ENCODE measurements at regions not wholly inside any gene's neighbourhood (a gene's known extent, or its start where the extent isn't known, plus 50 kb on each side); places are given as distances from the start of the nearest gene placed in this dataset.

GRCh38 chr3:70800951-70801350 is 488.5 kb upstream of the MDFIC2 start:
- no peaks in the 10 kb centered on the region for H3K79me2 ChIP-seq (ENCODE audit: control insufficient read depth, low read length)
- no peaks in the 10 kb centered on the region for H3K9me2 ChIP-seq (replicated peaks; ENCODE audit: control insufficient read depth, low read length)
- H3K27me3 ChIP-seq (ENCODE audit: control insufficient read depth, low read length): peaks cover 3% of the 10 kb centered on the region; the same call in 1 of the 2 replicates
- no peaks in the 10 kb centered on the region for H3K36me3 ChIP-seq (ENCODE audit: control insufficient read depth, low read length)
- TF ChIP-seq, protein P1, sequence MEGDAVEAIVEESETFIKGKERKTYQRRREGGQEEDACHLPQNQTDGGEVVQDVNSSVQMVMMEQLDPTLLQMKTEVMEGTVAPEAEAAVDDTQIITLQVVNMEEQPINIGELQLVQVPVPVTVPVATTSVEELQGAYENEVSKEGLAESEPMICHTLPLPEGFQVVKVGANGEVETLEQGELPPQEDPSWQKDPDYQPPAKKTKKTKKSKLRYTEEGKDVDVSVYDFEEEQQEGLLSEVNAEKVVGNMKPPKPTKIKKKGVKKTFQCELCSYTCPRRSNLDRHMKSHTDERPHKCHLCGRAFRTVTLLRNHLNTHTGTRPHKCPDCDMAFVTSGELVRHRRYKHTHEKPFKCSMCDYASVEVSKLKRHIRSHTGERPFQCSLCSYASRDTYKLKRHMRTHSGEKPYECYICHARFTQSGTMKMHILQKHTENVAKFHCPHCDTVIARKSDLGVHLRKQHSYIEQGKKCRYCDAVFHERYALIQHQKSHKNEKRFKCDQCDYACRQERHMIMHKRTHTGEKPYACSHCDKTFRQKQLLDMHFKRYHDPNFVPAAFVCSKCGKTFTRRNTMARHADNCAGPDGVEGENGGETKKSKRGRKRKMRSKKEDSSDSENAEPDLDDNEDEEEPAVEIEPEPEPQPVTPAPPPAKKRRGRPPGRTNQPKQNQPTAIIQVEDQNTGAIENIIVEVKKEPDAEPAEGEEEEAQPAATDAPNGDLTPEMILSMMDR (IDR thresholded peaks at IDR 0.05; ENCODE audit: low read depth, low read length, poor library complexity, severe bottlenecking): no peak
- no peak for TF ChIP-seq EZH2phosphoT487 (IDR thresholded peaks at IDR 0.05; ENCODE audit: borderline replicate concordance, low read length)
- no peaks in the 10 kb centered on the region for H3K9me3 ChIP-seq (ENCODE audit: control insufficient read depth, insufficient read depth, low read length)
- H3K4me3 ChIP-seq (ENCODE audit: low read length): no peak overlapping the region
- H3F3A ChIP-seq (ENCODE audit: control insufficient read depth, insufficient read depth): no peaks in the 10 kb centered on the region
- no peaks in the 10 kb centered on the region for H3K4me1 ChIP-seq (ENCODE audit: control insufficient read depth, low read length)
- no peaks in the 10 kb centered on the region for H4K20me1 ChIP-seq (ENCODE audit: control insufficient read depth, insufficient read depth, low read depth, low read length)
- H3K4me2 ChIP-seq (ENCODE audit: low read length): no peak overlapping the region
- no peak overlapping the region for H3K27ac ChIP-seq (ENCODE audit: low read depth, low read length)

DNA sequence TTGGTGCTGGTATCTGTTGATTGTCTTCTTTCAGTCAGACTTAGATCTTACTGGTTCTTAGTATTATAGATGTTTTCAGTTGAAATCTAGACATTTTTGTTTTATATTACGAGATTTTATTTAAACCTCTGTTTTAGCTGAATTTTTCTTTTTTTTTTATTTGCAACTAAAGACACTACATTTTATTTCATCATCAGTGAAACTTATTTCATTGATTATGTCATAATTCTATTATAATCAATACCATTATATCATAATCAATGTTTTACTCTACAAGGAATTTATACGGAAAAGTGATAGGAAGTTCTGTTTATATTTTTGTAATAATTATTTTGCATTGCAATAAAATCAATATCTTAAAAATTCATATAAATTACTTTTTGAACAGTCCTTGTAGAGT is 477.4 kb upstream of the MDFIC2 start:
- Histone ChIP-seq H3K9me3 (ENCODE audit: control insufficient read depth, insufficient read depth, low read length) (no peaks in the 10 kb centered on the region), H3K9me2 (replicated peaks; ENCODE audit: control insufficient read depth, low read length) (no peaks in the 10 kb centered on the region), H3K27me3 (ENCODE audit: control insufficient read depth, low read length) (no peaks in the 10 kb centered on the region), H3K4me2 (ENCODE audit: low read length) (no peak overlapping the region), H3F3A (ENCODE audit: control insufficient read depth, insufficient read depth) (no peaks in the 10 kb centered on the region), H3K79me2 (ENCODE audit: control insufficient read depth, low read length) (no peaks in the 10 kb centered on the region), H4K20me1 (ENCODE audit: control insufficient read depth, insufficient read depth, low read depth, low read length) (no peaks in the 10 kb centered on the region), H3K4me1 (ENCODE audit: control insufficient read depth, low read length) (no peaks in the 10 kb centered on the region), H3K36me3 (ENCODE audit: control insufficient read depth, low read length) (no peaks in the 10 kb centered on the region), H3K4me3 (ENCODE audit: low read length) (no peak overlapping the region), H3K27ac (ENCODE audit: low read depth, low read length) (no peak overlapping the region)
- TF ChIP-seq EZH2phosphoT487 (IDR thresholded peaks at IDR 0.05; ENCODE audit: borderline replicate concordance, low read length): no peak
- TF ChIP-seq, protein P1 (IDR thresholded peaks at IDR 0.05; ENCODE audit: low read depth, low read length, poor library complexity, severe bottlenecking): no peak

DNA sequence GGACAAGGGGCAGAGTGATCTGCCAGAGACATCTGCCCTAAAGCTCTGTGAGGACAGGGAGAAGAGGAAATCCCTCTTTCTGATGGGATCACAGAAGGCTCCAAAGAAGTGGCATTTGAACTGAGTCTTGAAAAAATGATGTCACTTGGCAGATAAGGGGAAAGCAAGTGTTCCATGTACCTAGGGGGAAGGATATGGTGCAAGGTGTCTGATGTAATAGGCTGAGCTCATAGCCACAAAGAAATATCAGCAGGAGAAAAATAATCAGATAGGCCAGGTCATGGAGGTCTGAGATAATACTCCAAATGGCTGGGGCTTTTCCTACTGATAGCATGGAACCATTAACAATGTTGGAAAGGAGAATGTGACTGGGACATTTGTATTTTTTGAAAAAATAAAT is 468.4 kb upstream of the MDFIC2 start:
- no peaks in the 10 kb centered on the region for H4K20me1 ChIP-seq (ENCODE audit: control insufficient read depth, insufficient read depth, low read depth, low read length)
- H3K79me2 ChIP-seq (ENCODE audit: control insufficient read depth, low read length): no peaks in the 10 kb centered on the region
- no peak overlapping the region for H3K4me3 ChIP-seq (ENCODE audit: low read length)
- no peak overlapping the region for H3K27ac ChIP-seq (ENCODE audit: low read depth, low read length)
- no peaks in the 10 kb centered on the region for H3K36me3 ChIP-seq (ENCODE audit: control insufficient read depth, low read length)
- H3F3A ChIP-seq (ENCODE audit: control insufficient read depth, insufficient read depth): no peaks in the 10 kb centered on the region
- no peaks in the 10 kb centered on the region for H3K4me1 ChIP-seq (ENCODE audit: control insufficient read depth, low read length)
- no peaks in the 10 kb centered on the region for H3K9me3 ChIP-seq (ENCODE audit: control insufficient read depth, insufficient read depth, low read length)
- TF ChIP-seq EZH2phosphoT487 (IDR thresholded peaks at IDR 0.05; ENCODE audit: borderline replicate concordance, low read length): no peak
- TF ChIP-seq, protein P1 (IDR thresholded peaks at IDR 0.05; ENCODE audit: low read depth, low read length, poor library complexity, severe bottlenecking): no peak
- H3K9me2 ChIP-seq (replicated peaks; ENCODE audit: control insufficient read depth, low read length): no peaks in the 10 kb centered on the region
- no peaks in the 10 kb centered on the region for H3K27me3 ChIP-seq (ENCODE audit: control insufficient read depth, low read length)
- no peak overlapping the region for H3K4me2 ChIP-seq (ENCODE audit: low read length)

DNA sequence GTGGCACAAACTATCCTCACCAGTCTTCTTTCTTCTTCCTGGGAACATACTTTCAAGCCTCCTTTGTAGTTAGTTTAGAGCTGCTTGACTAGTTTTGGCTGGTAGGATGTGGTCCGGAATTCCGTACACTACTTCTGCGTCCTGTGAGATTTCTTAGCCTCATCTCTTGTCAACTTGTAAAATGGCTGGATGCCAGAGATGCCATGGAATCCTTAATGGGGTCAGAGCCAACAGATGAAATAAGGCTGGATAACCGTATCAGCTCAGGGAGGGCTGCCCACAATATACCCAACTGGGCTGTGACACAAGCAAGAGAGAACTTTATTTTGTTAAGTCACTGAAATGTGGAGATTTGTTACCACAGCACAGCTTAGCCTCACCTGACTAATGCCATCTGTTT is 466.9 kb upstream of the MDFIC2 start:
- no peaks in the 10 kb centered on the region for H3F3A ChIP-seq (ENCODE audit: control insufficient read depth, insufficient read depth)
- no peak overlapping the region for H3K27ac ChIP-seq (ENCODE audit: low read depth, low read length)
- H3K79me2 ChIP-seq (ENCODE audit: control insufficient read depth, low read length): no peaks in the 10 kb centered on the region
- no peak overlapping the region for H3K4me2 ChIP-seq (ENCODE audit: low read length)
- H3K27me3 ChIP-seq (ENCODE audit: control insufficient read depth, low read length): peaks cover 5% of the 10 kb centered on the region; the same call in 1 of the 2 replicates
- TF ChIP-seq EZH2phosphoT487 (IDR thresholded peaks at IDR 0.05; ENCODE audit: borderline replicate concordance, low read length): no peak
- TF ChIP-seq, protein P1 (IDR thresholded peaks at IDR 0.05; ENCODE audit: low read depth, low read length, poor library complexity, severe bottlenecking): no peak
- H3K4me3 ChIP-seq (ENCODE audit: low read length): no peak overlapping the region
- H3K9me2 ChIP-seq (replicated peaks; ENCODE audit: control insufficient read depth, low read length): no peaks in the 10 kb centered on the region
- no peaks in the 10 kb centered on the region for H3K9me3 ChIP-seq (ENCODE audit: control insufficient read depth, insufficient read depth, low read length)
- no peaks in the 10 kb centered on the region for H3K36me3 ChIP-seq (ENCODE audit: control insufficient read depth, low read length)
- H4K20me1 ChIP-seq (ENCODE audit: control insufficient read depth, insufficient read depth, low read depth, low read length): no peaks in the 10 kb centered on the region
- H3K4me1 ChIP-seq (ENCODE audit: control insufficient read depth, low read length): no peaks in the 10 kb centered on the region

Measured in DOHH2 (cell line).